Right lobe of liver (tissue), 4 donors: ENCODE measurements at regions not wholly inside any gene's neighbourhood (a gene's known extent, or its start where the extent isn't known, plus 50 kb on each side); places are given as distances from the start of the nearest gene placed in this dataset.

ENCODE experiments used
- POLR2A ChIP-seq: fragments of 450-650 bp; IDR thresholded peaks from one replicate; pipeline ENCODE4 v1.6.1; 2017; ENCODE audit warnings: antibody characterized with exemption, mild to moderate bottlenecking
- TF ChIP-seq, protein P1 (sequence below), 4 donors: fragments of 200-600 bp in 3 of 4; fragments of 450-650 bp in 1 of 4; IDR thresholded peaks; one replicate each; pipeline versions ENCODE4 v1.5.1 to v1.8.0; 2016 to 2022; ENCODE audit warnings: antibody characterized with exemption in 4 of 4, mild to moderate bottlenecking in 2 of 4
- donor health status: DM: no; HTN: no; CAD: no.
- donor health status: DM: no; HTN: no; CAD: no.
- donor health status: DM: no; HTN: yes; CAD: no.

DNA sequence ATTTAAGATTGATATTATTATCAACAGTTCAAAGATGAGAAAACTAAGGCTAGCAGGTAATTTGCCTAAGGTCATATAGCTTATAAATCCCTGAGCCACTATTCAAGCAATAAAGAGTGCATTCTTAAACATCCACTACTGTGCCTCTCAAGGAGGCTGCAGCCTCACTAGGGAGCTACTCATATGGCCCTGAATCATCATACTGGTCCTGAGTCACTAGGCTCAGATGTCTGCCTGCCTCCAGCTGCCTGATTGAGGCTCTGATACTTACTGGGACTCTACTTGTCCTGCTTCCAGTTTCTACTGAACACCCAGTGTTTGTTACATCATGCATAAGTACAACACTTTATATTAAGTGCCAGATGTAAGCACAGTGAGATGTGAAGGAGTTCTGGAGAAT lies 110.7 kb downstream of the AASDH start:
- TF ChIP-seq, protein P1, sequence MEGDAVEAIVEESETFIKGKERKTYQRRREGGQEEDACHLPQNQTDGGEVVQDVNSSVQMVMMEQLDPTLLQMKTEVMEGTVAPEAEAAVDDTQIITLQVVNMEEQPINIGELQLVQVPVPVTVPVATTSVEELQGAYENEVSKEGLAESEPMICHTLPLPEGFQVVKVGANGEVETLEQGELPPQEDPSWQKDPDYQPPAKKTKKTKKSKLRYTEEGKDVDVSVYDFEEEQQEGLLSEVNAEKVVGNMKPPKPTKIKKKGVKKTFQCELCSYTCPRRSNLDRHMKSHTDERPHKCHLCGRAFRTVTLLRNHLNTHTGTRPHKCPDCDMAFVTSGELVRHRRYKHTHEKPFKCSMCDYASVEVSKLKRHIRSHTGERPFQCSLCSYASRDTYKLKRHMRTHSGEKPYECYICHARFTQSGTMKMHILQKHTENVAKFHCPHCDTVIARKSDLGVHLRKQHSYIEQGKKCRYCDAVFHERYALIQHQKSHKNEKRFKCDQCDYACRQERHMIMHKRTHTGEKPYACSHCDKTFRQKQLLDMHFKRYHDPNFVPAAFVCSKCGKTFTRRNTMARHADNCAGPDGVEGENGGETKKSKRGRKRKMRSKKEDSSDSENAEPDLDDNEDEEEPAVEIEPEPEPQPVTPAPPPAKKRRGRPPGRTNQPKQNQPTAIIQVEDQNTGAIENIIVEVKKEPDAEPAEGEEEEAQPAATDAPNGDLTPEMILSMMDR (IDR thresholded peaks at IDR 0.05) = no peak
- TF ChIP-seq POLR2A = no peak
